Transverse colon (tissue), 4 donors: ENCODE measurements at regions not wholly inside any gene's neighbourhood (a gene's known extent, or its start where the extent isn't known, plus 50 kb on each side); places are given as distances from the start of the nearest gene placed in this dataset.

ENCODE experiments used
- CTCF ChIP-seq, 5 experiments: fragments of 200-600 bp in 3 of 5; fragments of 450-650 bp in 2 of 5; sonication (generic) in 3 of 5; IDR thresholded peaks; 1 replicate in 2 of 5; 2 replicates in 3 of 5; pipeline ENCODE4 v1.5.1; 2016 to 2017; ENCODE audit warnings: antibody characterized with exemption in 5 of 5, inconsistent platforms in 3 of 5, mild to moderate bottlenecking in 2 of 5, moderate library complexity in 1 of 5
- EP300 ChIP-seq: sonication (generic); formaldehyde crosslinking; IDR thresholded peaks from one replicate; pipeline ENCODE4 v1.6.1; 2017; ENCODE audit warnings: antibody characterized with exemption, low read depth
- POLR2A ChIP-seq: fragments of 450-650 bp; IDR thresholded peaks from one replicate; pipeline ENCODE4 v1.6.1; 2016; ENCODE audit warnings: antibody characterized with exemption, mild to moderate bottlenecking, moderate library complexity
- POLR2AphosphoS5 ChIP-seq, 3 donors: sonication (generic); formaldehyde crosslinking; IDR thresholded peaks; one replicate each; pipeline ENCODE4 v1.6.1; 2016; ENCODE audit warnings: antibody characterized with exemption in 3 of 3

- TF ChIP-seq CTCF (IDR thresholded peaks at IDR 0.05): no peak
- no peak for TF ChIP-seq POLR2AphosphoS5 (IDR thresholded peaks at IDR 0.05)
- TF ChIP-seq POLR2A: no peak
- no peak for TF ChIP-seq EP300
These were observed 191.6 kb downstream of the VEGFC start for GRCh38 chr4:176601124-176601523.
